Testis (tissue), 2 donors: ENCODE measurements at regions not wholly inside any gene's neighbourhood (a gene's known extent, or its start where the extent isn't known, plus 50 kb on each side); places are given as distances from the start of the nearest gene placed in this dataset.

ENCODE experiments used
- DNase-seq: peaks from one replicate; pipeline ENCODE4 v3.0.0-alpha.2; 2019
- H3K27ac ChIP-seq, 2 donors: fragments of 200-600 bp; sonication (generic); one replicate each; pipeline ENCODE4 v1.5.1; 2019
- H3K27me3 ChIP-seq: fragments of 200-600 bp; sonication (generic); one replicate; pipeline ENCODE4 v1.5.1; 2019
- H3K36me3 ChIP-seq: fragments of 200-600 bp; sonication (generic); one replicate; pipeline ENCODE4 v1.5.1; 2017; ENCODE audit warnings: low read depth; ENCODE audit errors: missing control alignments
- H3K4me1 ChIP-seq: fragments of 200-600 bp; sonication (generic); one replicate; pipeline ENCODE4 v1.5.1; 2019
- H3K4me3 ChIP-seq, 2 donors: fragments of 200-600 bp; sonication (generic); one replicate each; pipeline ENCODE4 v1.5.1; 2017 to 2019
- H3K9me3 ChIP-seq: fragments of 200-600 bp; sonication (generic); one replicate; pipeline ENCODE4 v1.5.1; 2017
- POLR2A ChIP-seq: fragments of 450-650 bp; IDR thresholded peaks from one replicate; pipeline ENCODE4 v1.6.1; 2017; ENCODE audit warnings: antibody characterized with exemption, mild to moderate bottlenecking, moderate library complexity
- WGBS, 2 donors: methylation state at CpG; one replicate each; pipeline ENCODE4 v1.1.5; 2018; 5-methylcytosine and 5-hydroxymethylcytosine counted together
- intact Hi-C: fragments of 100-400 bp; cut with DNase I; formaldehyde crosslinking; loops from one replicate; pipeline ENCODE4 v1.15.1; 2023; ENCODE audit warnings: low total_unique reads
- TF ChIP-seq, protein P1 (sequence below), 3 experiments: fragments of 450-650 bp in 2 of 3; fragments of 200-600 bp in 1 of 3; sonication (generic) in 1 of 3; IDR thresholded peaks; one replicate each; pipeline ENCODE4 v1.5.1; 2016 to 2019; ENCODE audit warnings: antibody characterized with exemption in 3 of 3, mild to moderate bottlenecking in 2 of 3, moderate library complexity in 1 of 3

DNA sequence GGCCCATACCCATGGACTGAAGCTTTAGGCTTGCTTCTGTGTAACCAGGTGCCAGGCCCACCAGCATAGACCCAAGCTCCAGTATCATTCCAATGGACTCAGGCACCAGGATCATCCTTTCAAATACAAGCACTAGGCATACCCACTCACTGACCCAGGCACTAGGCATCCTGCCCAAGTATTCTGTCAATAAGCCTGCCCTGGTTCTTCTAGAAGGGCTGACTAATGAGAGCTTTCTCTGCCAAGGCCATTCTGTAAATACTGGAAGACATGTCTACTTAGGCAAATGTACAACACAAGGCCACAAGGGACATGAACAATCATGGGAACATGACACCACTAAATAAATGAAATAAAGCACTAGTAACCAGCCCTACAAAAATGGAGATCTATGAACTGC lies 352.2 kb downstream of the FSCB start:
- Histone ChIP-seq H3K4me1 (no peaks in the 10 kb centered on the region), H3K36me3 (no peaks in the 10 kb centered on the region), H3K27me3 (no peaks in the 10 kb centered on the region), H3K4me3 (no peak overlapping the region), H3K27ac (no peak overlapping the region), H3K9me3 (no peaks in the 10 kb centered on the region)
- TF ChIP-seq POLR2A: no peak
- TF ChIP-seq, protein P1, sequence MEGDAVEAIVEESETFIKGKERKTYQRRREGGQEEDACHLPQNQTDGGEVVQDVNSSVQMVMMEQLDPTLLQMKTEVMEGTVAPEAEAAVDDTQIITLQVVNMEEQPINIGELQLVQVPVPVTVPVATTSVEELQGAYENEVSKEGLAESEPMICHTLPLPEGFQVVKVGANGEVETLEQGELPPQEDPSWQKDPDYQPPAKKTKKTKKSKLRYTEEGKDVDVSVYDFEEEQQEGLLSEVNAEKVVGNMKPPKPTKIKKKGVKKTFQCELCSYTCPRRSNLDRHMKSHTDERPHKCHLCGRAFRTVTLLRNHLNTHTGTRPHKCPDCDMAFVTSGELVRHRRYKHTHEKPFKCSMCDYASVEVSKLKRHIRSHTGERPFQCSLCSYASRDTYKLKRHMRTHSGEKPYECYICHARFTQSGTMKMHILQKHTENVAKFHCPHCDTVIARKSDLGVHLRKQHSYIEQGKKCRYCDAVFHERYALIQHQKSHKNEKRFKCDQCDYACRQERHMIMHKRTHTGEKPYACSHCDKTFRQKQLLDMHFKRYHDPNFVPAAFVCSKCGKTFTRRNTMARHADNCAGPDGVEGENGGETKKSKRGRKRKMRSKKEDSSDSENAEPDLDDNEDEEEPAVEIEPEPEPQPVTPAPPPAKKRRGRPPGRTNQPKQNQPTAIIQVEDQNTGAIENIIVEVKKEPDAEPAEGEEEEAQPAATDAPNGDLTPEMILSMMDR (IDR thresholded peaks at IDR 0.05): no peak
- no peak for DNase-seq
- intact Hi-C loops: no loop called here

GRCh38 chr14:44154446-44154845 lies 352.6 kb downstream of the FSCB start:
- TF ChIP-seq, protein P1 (IDR thresholded peaks at IDR 0.05): no peak
- WGBS, 2 donors: 89 to 100% methylated on average over 1 of the region's 1 CpG
- DNase-seq: no peak
- Histone ChIP-seq H3K4me1 (no peaks in the 10 kb centered on the region), H3K27ac (no peak overlapping the region), H3K9me3 (no peaks in the 10 kb centered on the region), H3K27me3 (no peaks in the 10 kb centered on the region), H3K36me3 (no peaks in the 10 kb centered on the region), H3K4me3 (no peak overlapping the region)
- intact Hi-C loops: no loop called here

GRCh38 chr14:44151130-44151820 lies 355.8 kb downstream of the FSCB start:
- DNase-seq: no peak
- WGBS, 2 donors: 60 to 68% methylated on average over 2 of the region's 2 CpGs
- intact Hi-C loops: no loop called here
- Histone ChIP-seq H3K4me3 (no peak overlapping the region), H3K27me3 (no peaks in the 10 kb centered on the region), H3K36me3 (no peaks in the 10 kb centered on the region), H3K9me3 (no peaks in the 10 kb centered on the region), H3K27ac (no peak overlapping the region), H3K4me1 (no peaks in the 10 kb centered on the region)
- TF ChIP-seq, protein P1 (IDR thresholded peaks at IDR 0.05): no peak
- no peak for TF ChIP-seq POLR2A

DNA sequence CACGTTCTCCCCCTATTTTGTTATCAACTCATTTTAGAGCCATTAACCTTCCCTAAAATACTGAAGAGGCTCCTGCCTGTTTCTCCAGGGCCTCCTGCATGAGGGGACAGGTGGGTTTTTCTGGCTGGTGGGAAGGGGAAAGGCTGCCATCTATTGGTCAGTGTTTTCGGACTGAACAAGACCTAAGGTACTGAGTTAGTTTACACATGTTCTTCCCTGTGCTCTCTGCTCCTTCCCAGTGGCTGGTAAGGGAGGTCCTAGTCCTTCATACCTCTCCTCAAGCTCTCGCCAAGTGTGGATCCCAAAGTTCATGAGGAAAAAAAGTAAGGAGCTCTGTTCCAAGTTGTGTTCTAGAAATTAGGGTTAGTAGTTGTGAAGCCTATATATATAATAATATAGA lies 357.5 kb downstream of the FSCB start:
- no peaks in the 10 kb centered on the region for H3K36me3 ChIP-seq
- no peaks in the 10 kb centered on the region for H3K9me3 ChIP-seq
- TF ChIP-seq POLR2A: no peak
- TF ChIP-seq, protein P1 (IDR thresholded peaks at IDR 0.05): no peak
- no peak overlapping the region for H3K27ac ChIP-seq
- 53 to 55% methylated on average over 3 of the region's 3 CpGs for WGBS, 2 donors
- H3K4me1 ChIP-seq: no peaks in the 10 kb centered on the region
- no peaks in the 10 kb centered on the region for H3K27me3 ChIP-seq
- peak; percentile 17 for DNase-seq
- no peak overlapping the region for H3K4me3 ChIP-seq
- intact Hi-C loops: no loop called here

GRCh38 chr14:44142006-44142405 lies 365.1 kb downstream of the FSCB start:
- WGBS, 2 donors: 94 to 97% methylated on average over 1 of the region's 1 CpG
- TF ChIP-seq, protein P1 (IDR thresholded peaks at IDR 0.05): no peak
- no peak for TF ChIP-seq POLR2A
- Histone ChIP-seq H3K4me1 (no peaks in the 10 kb centered on the region), H3K9me3 (no peaks in the 10 kb centered on the region), H3K27ac (no peak overlapping the region), H3K4me3 (no peak overlapping the region), H3K36me3 (no peaks in the 10 kb centered on the region), H3K27me3 (no peaks in the 10 kb centered on the region)
- no peak for DNase-seq
- intact Hi-C loops: no loop called here
